NCI-H460 (cell line): ENCODE measurements at regions not wholly inside any gene's neighbourhood (a gene's known extent, or its start where the extent isn't known, plus 50 kb on each side); places are given as distances from the start of the nearest gene placed in this dataset.

ENCODE experiments used
- DNase-seq: peaks from one replicate; pipeline ENCODE4 v3.0.0-alpha.2; 2016; ENCODE audit warnings: low read depth; ENCODE audit errors: extremely low read depth

GRCh38 chr12:34391771-34392581 is 369.7 kb downstream of the ALG10 start:
- no peak for DNase-seq

- DNase-seq, result no peak
Observed at GRCh38 chr12:34392741-34393085, 370.4 kb downstream of the ALG10 start.

- DNase-seq, result no peak
Observed at GRCh38 chr12:34393086-34393820, 371.0 kb downstream of the ALG10 start.

GRCh38 chr12:34393821-34394150 is 371.5 kb downstream of the ALG10 start:
- DNase-seq, result no peak

GRCh38 chr12:34394211-34395055 is 372.1 kb downstream of the ALG10 start:
- no peak for DNase-seq

GRCh38 chr12:34395056-34396005 is 373.0 kb downstream of the ALG10 start:
- no peak for DNase-seq

- no peak for DNase-seq
Observed at GRCh38 chr12:34396006-34396860, 373.9 kb downstream of the ALG10 start.

- no peak for DNase-seq
Observed at GRCh38 chr12:34396861-34397590, 374.7 kb downstream of the ALG10 start.

- DNase-seq, result no peak
Observed at GRCh38 chr12:34397591-34398365, 375.5 kb downstream of the ALG10 start.

GRCh38 chr12:34398366-34398705 is 376.0 kb downstream of the ALG10 start:
- DNase-seq, result no peak

GRCh38 chr12:34398706-34399630 is 376.7 kb downstream of the ALG10 start:
- no peak for DNase-seq

GRCh38 chr12:34399631-34400410 is 377.5 kb downstream of the ALG10 start:
- DNase-seq, result no peak

- DNase-seq, result no peak
Observed at GRCh38 chr12:34400411-34400881, 378.1 kb downstream of the ALG10 start.

GRCh38 chr12:34400986-34401658 is 378.8 kb downstream of the ALG10 start:
- DNase-seq, result no peak

GRCh38 chr12:34401659-34402227 is 379.4 kb downstream of the ALG10 start:
- no peak for DNase-seq
